Epithelial cell of proximal tubule (primary cell): ENCODE measurements at regions not wholly inside any gene's neighbourhood (a gene's known extent, or its start where the extent isn't known, plus 50 kb on each side); places are given as distances from the start of the nearest gene placed in this dataset.

Source experiments
- DNase-seq: peaks from one replicate; pipeline ENCODE4 v3.0.0-alpha.2; 2011; ENCODE audit warnings: low read depth
- H3K4me3 ChIP-seq: 2 replicates; pipeline ENCODE4 v1.5.1; 2011; ENCODE audit warnings: low read depth, mild to moderate bottlenecking, low read length
- CTCF ChIP-seq: conservative IDR thresholded peaks from 2 replicates; pipeline ENCODE4 v1.5.1; 2012; ENCODE audit warnings: low read depth, mild to moderate bottlenecking, low read length

DNA sequence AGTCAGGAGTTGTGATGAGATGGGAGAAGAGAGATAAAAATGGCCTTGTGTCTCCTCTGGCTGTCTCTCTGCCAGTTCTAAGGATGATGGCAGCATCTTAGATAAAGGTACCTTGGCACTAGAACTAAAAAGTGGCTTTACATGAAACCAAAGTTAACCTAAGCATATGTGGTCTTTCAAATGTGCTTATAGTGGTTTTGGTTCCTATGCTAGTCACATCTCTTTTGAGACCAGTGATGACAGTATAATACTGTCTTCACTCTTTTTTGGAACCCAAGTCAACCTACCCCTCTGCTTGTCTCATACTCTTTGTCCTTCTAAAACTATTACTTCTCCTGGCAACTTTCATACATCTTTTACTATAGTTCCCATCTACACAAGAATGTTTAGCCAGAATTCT, 142.2 kb upstream of the SATB1 start:
- DNase-seq: no peak
- no peak for TF ChIP-seq CTCF
- H3K4me3 ChIP-seq: no peak overlapping the region

DNA sequence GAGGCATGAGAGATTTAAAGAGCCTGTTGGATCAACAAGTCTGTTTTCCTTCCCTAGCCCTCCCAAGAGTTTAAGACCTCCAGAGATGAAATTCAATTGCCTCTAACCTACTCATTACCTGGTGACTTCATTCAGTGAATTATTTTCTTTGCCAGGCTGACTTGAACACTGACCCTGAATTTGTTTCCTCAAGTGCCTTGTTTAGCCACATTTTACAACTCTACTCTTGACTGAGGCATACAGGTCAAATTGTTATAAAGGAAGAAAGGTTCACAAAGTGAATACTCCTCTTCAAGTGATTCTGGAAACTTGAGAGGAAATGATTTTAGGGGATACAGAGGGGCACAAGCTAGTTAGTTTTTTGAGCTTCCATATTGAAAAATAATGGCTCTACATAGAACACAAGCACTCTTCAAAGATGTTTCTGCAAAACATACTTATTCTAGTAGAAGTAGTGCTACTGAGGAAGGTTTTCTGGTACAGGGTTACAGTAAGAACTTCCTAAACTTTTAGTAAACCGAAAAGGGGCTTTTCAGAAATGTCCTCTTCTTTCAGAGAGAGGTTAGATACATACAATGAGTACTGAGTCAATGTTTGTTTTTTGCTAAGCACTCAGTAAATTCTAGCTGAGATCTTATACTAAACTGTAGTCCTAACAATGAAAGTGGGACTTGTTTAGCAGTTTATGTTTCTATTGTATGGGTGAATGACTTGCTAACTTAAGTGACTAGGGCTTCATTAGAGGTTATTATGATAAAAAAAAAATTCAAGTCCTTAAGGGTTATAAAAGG, 137.4 kb upstream of the SATB1 start:
- DNase-seq: no peak
- H3K4me3 ChIP-seq: no peak overlapping the region
- TF ChIP-seq CTCF: no peak

GRCh38 chr3:18559331-18559842, 134.2 kb upstream of the SATB1 start:
- no peak overlapping the region for H3K4me3 ChIP-seq
- peak; percentile 86 for TF ChIP-seq CTCF
- DNase-seq: peak; percentile 18

DNA sequence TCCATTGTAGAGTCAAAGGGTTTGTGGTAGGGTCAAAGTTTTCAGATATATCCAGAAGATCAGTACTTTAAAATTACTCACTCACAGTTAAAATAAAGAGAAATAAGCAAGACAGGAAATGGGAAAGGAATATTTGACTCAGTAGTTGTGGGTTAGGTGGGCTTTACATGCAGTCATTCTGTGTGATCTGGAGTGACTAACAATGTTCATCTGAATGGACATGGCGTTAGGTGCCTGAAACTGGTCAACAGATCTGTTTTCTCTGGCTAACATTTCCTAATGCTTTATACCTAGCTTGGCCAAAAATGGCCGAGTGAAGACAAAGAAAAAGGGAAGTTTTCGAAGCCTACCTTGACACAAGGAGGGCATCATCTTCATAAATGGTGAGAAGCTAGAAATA, 133.4 kb upstream of the SATB1 start:
- no peak for DNase-seq
- TF ChIP-seq CTCF: no peak
- H3K4me3 ChIP-seq: no peak overlapping the region

GRCh38 chr3:18557216-18557615, 132.1 kb upstream of the SATB1 start:
- DNase-seq: no peak
- no peak for TF ChIP-seq CTCF
- no peak overlapping the region for H3K4me3 ChIP-seq

DNA sequence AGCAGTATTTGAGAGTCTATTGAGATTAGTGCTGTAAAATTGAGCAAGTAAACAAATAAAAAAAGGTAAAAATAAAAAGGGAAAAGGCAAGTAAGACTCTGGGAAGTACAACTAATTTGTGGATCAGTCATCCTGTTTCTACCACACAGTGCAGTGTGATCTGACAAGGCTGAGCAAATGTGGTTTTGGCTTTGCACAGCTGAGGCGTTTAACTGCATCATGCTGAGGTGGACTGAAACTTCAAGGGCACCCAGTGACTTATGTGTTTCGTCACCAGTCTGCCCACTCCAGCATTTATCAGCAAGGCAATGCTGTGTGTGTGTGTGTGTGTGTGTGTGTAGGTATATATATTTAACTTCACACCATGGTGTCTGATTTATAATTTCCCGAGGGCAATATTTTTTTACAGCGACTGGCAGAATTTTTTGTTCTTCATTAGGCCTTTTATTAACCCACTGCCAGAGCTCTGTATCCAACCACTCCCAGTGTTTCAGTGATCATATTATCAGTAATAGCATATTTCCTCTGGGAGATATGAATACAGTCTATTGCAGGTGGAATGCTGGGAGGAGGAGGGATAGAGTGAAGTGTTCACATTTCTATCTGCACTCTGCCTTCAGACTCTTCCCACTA, 131.5 kb upstream of the SATB1 start:
- TF ChIP-seq CTCF: no peak
- H3K4me3 ChIP-seq: no peak overlapping the region
- DNase-seq: no peak
